Frontal cortex (tissue), 3 donors: ENCODE measurements at regions not wholly inside any gene's neighbourhood (a gene's known extent, or its start where the extent isn't known, plus 50 kb on each side); places are given as distances from the start of the nearest gene placed in this dataset.

Source experiments
- DNase-seq, 2 donors: peaks; one replicate each; pipeline ENCODE4 v3.0.0; 2012; ENCODE audit warnings: low spot score in 2 of 2
- FAIRE-seq: peaks from 2 replicates; lab custom pipeline; 2012; peaks lifted over from hg19 to GRCh38; lab: Jason Lieb, UNC
- donor health status: control.
- donor health status: control.
- donor health status: control.

DNA sequence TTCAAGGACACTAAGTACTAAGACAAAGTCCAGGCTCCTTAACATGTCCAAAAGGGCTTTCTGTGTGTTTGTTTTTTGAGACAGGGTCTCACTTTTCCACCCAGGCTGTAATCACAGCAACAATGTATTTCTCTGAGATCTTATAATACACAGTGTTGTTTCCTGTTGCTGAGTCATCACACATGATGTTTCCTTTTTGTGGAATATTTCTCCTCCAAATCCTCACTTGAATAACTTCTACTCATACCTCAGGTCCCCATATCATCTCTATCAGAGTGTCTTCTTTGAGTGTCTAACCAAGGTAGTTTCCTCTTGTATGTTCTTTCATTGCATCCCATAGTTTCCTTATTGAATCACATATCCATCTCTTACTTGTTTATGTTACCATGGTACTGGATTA lies 632.0 kb upstream of the PIK3C3 start:
- FAIRE-seq (no peak), DNase-seq (no peak)

DNA sequence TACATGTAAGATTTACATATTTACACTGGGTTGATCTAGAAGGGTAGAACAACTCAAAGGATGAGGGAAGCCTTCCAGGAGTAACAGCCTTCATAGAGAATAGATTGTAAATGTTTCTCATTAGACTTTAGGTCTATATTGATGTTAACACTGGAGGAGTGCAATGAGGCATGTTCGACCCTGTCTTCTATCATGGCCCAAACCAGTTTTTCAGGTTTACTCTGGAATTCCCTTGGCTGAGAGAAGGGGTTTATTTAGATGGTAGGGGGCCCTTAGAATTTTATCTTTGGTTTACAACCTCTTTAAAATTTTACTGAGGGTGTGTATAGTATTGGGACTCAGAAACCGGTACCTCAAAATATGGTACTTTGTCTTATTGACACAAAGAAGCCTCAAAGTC lies 634.9 kb upstream of the PIK3C3 start:
- FAIRE-seq (no peak), DNase-seq (no peak)

DNA sequence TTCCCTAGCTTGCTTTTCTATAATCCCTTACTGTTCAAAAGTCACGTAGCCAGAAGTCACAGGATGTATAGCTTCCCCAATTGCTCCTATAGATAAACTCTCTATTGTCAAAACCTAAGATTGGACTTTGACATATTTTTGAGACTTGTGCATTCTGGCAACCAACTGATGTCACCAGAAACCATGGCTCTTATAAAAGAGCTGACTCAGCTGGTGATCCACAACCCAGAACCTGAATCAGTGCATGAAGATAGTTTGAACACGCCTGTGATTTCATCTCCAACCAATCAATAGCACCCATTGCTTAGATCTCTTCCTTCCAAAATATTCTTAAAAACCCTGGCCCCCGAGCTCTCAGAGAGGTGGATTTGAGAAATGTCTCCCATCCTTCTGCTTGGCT lies 639.9 kb upstream of the PIK3C3 start:
- no peak for FAIRE-seq
- no peak for DNase-seq

DNA sequence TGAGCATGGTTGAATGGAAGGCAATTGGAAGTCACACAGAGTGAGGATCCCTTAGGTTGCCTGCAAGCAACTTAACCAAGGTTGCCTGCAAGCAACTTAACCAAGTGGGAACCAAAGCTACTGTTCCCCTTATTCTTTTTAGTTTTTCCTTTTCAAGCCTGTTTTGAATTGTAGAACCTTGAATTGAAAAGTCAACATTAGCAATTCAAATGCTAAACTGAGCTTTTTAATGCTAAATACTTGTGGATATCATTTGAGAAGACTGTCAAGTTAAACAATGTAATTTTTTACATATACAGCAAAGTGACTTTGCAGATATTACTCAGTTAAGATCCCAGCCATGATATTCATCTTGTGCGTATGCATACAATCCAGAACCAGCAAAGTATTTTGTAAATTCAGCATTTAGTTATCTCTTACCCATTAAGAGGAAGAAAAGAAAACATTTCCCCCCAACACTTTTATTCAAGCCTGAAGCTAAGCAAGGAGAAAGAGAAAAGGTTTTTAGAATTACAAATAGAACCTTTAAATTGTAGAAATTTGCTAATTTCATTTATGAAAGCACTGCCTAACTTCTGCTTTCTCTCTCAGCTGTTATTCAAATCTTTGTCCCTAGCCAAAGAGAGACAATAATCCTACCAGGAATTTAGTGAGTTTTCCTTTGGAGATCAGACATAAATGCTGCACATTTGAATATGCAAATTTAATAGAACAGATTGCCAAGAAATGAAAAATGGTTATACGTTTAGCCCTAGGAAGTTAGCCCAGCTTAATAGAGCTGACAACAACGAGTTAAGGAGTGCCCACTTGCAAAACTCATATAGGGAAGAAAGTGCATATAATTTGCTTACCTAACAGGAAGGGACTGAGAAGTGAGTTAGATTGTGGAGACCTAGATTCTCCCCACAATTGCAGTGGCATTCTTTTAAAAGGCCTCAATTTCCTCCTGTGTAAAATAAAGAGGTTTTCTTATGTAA lies 643.2 kb upstream of the PIK3C3 start:
- no peak for DNase-seq
- no peak for FAIRE-seq

DNA sequence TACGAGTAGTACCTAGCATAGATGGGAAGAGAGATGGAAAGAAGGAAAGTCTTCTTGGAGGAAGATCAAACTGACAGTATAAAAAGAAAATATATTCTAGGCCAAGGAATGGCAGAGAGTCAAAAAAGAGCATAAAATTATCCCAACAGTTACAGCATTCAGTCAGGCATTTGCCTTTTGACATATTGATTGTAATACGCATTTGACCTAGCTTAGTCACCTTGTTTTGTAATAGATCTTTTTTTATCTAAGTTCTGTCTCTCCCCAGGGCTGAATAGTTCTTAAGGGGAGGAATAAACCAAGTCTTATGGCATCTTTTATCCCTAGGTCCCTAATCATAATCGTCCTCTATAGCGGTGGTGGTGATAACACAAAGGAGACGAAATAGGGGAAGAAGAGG lies 657.3 kb upstream of the PIK3C3 start:
- FAIRE-seq, result no peak
- DNase-seq, result no peak

DNA sequence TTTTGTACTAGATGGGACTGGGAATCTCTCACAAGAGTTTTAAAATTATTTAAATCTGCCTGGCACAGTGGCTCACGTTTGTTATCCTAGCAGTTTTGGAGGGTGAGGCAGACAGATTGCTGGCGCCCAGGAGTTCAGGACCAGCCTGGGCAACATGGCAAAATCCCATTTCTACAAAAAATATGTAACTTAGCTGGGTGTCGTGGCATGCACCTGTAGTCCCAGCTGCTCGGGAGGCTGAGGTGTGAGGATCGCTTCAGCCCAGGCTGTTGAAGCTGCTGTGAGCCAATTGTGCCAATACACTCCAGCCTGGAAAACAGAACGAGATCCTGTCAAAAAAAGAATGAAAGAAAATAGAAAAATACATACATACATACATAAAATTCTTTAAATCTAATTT lies 685.7 kb upstream of the PIK3C3 start:
- no peak for FAIRE-seq
- no peak for DNase-seq

DNA sequence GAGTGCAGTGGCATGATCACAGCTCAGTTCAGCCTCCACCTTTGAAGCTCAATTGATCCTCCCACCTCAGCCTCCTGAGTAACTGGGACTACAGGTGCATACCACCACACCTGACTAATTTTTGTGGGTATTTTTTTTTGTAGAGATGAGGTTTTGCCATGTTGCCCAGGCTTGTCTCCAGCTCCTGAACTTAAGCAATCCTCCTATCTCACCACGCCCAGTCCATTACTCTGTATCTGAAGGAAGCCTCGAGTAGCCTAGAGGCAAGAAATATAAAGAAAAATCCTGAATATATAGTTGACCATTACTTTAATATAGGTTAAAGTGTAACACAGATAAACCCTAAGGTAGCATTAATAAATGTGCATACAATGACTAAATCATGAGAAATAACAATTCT lies 686.8 kb upstream of the PIK3C3 start:
- FAIRE-seq (no peak), DNase-seq (no peak)

DNA sequence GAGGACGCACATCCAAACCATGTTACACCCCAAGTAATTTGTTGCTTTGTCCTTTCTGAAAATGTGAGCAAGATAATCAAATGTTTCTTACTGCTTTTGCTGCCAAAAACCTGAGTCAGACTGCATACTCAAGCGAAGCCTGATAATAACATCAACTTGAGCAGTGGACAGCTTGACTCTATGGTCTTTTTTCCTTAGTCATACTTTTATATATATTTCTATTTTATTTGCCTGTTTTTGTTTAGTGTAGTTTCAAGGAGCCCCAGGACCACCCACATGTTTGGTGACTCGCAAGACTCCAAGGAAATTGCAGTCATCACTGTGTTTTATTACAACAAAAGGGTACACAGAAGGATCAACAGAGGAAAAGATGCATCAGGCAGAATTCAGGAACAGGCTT lies 688.4 kb upstream of the PIK3C3 start:
- no peak for FAIRE-seq
- DNase-seq, result no peak

DNA sequence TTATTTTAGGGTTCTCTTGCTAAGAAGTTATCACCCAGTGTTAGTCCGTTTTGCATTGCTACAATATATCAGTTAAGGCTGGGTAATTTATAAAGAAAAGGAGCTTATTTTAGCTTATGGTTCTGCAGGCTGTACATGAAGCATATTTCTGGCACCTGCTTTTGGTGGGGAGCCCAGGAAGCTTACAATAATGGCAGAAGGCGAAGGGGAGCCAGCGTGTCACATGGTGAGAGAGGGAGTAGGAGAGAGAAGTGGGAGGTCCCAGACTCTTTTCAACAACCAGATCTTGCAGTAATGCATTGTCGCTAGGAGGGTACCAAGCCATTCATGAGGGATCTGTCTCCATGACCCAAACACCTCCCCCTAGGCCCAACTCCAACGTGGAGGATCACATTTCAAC lies 688.8 kb upstream of the PIK3C3 start:
- no peak for FAIRE-seq

DNA sequence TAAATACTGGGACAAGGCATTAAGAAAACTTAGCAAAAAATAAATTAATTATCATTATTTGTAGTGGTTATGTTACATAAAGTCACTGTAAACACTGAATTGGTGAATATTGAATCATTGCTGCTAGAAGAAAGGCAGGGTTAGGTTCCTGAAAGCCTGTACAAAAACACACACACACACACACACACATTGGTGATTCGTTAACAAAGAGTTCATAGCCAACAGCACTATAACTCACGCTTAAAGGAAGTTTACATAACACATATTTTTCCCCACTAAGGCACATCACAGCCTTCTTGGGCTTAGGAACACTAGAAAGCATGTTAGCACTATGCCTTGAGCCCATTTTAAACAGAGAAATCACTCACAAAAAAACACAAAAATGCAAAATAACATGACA lies 690.0 kb upstream of the PIK3C3 start:
- DNase-seq, result no peak
- FAIRE-seq, result no peak

More for the DNA sequence above, 688.8 kb upstream of the PIK3C3 start:
- no peak for DNase-seq

DNA sequence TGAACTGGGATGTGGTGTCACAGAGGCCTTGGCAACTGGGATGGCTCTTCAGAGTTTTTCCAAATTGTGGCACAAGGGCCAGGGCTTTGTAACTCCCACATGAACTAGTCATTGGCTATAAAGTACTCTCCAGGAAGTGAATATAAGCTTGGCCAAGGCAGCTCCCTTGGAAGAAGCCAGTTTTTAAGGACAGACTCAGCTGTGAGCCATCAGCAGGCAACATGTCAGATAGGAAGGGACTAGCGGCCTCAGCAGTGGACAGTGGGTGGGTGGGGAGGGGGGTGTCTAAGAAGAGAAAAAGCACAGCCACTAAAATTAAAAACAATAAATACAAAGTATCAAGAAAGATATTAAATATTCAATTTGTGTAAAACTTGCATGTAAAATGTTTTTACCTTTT lies 691.1 kb upstream of the PIK3C3 start:
- FAIRE-seq, result no peak
- no peak for DNase-seq

DNA sequence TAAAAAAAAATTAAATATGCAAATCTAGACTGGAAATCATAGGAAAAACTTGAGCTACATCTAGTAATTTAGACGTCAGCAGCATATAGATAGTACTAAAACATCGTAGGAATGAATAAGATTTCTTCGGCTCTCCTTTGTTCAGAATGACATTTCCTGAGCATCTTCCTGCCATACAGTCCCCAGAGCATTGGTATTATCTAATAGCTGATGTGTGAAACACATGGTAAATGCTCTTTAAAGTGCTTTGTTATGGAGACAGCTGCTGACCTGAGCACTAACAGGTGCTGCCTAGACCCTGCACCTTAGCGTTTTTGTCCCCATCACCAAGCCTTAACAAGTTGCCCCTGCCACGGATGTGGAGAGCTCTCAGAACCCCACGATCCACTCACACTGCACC lies 692.3 kb upstream of the PIK3C3 start:
- FAIRE-seq (no peak), DNase-seq (no peak)

DNA sequence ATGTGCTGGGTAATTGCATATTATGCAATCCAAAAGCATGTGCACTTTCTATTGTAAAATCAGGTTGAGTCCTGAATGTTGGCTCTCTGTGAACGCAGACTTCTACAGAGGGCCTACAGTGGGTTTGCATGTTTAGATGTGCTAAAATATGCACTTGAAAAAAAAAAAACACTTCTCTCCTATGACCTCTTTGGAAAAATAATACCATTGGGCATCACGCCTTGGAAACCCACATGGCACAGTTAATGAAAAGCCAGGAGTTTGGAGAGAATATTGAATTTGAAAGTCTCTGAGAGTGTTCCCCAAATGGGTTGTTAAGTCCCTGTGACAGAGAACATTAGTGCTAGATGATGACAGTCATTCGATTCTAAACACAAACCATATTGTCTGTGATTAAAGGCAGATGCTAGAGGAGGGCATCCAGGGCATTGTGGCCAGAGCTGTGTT lies 710.4 kb upstream of the PIK3C3 start:
- FAIRE-seq (no peak), DNase-seq (no peak)

DNA sequence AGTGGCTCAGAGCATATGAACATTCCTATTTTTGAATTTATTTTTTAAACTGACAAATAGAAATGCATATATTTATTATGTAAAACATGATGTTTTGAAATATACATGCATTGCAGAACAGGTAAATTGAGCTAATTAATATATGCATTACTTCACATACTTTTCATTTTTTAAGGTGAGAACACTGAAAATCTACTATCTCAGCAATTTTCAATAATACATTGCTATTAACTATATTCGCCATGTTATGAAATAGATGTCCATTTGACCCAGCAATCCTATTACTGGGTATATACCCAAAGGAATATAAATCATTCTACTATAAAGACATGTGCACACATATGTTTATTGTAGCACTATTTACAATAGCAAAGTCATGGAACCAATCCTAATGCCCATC lies 717.7 kb upstream of the PIK3C3 start:
- no peak for DNase-seq
- no peak for FAIRE-seq

DNA sequence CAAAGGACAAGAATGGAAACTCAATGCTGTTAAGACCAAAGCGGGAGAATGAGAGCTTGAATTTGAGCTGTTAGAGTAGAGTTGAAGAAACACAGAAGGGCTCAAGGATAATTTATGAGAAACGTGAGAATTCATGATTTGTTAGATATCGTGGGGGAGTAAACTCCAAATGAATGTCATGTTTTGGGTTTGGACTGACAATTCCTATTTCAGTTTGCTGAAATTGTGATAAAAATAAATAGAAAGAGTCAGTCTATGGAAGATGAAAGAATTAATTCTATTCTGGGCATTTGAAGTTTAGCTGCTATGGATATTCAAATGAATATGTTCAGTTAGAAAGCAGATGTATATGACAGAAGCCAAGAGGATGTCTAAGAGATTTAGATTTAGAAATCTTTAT lies 723.4 kb upstream of the PIK3C3 start:
- FAIRE-seq, result no peak
- DNase-seq, result no peak

DNA sequence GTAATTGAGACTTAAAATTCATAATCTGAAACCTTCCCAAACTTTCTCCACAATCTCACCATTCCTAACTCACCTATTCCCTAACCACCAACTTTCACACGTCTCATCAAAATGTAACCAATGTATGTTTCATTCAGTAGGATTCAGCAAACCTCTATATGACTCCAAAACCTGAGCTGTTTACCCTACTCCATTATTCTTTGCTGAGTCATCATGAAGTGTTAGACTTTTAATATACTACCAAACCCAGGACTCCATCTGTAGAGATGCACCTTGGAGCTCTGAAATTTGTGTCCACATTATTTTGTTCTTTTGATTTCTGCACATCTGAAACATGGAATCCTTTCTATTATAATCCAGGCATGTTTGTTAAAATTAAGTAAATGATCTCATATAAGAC lies 727.0 kb upstream of the PIK3C3 start:
- DNase-seq (no peak), FAIRE-seq (no peak)

DNA sequence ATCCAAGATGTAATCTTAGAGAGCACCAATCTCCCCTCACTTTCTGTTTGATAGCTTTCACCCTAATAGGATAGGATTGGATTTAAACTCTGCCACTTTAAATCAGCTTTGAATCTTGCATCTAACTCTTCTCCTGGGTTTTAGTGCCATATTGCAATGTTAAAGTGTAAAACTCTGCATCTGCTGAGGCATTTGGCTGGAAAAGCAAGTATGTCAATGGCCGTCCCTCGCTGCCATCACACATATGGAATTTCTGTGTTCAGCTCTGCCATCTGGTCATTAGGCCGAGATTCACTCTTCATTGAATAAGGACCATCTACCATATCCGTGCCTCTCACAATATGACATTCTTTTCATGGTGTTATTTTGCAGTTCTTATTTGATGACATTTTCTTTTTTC lies 728.1 kb upstream of the PIK3C3 start:
- FAIRE-seq (no peak), DNase-seq (no peak)

DNA sequence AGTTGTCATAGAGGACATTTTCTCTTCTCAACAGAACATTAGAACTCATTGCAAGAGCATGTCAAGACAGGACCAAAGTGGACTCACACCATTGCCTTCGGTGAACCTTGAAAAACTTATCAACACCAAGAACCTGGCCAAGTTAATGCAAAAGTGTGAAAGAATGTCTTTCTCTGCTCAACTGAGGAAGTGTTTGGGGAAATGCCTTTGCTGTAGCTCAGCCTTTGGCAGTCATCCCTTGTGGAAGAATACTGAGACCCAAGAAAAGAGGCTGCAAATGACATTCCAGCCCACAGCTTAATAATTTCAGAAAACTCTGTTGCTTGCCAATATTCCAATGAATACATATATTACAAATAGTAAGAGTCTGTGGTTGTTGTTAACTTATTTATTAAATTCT lies 728.8 kb upstream of the PIK3C3 start:
- DNase-seq, result no peak

DNA sequence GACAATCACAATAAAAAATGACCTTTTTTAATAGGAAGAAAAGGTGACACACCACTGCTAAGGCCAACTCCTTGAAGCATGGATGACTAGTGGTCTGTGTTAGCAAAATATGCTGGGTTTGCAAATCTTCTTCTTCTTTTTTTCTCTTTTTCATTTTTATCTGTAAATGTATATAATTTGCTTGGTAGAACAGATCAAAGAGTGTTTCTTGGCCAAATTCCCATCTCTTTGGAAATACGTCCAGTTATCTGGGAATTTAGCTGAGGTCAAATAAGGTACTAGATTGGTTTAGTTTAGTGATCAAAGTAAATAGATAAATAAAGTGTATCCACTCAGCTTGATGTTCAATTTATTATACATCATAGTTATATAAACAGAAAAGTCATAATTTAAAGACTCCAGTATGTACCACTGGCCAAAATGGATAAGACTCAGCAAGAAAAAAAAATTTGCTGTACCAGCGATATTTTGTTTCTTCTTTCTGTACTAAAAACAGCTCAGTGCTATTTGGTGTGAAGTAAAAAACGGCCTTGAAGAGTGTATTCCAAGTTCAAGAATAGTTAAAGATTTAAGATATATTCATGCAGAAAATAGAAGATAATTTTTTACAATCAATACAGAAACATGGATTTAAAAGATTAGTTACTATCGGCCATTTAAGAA lies 738.6 kb upstream of the PIK3C3 start:
- DNase-seq, result no peak
- no peak for FAIRE-seq

More for the DNA sequence above, 728.8 kb upstream of the PIK3C3 start:
- no peak for FAIRE-seq

DNA sequence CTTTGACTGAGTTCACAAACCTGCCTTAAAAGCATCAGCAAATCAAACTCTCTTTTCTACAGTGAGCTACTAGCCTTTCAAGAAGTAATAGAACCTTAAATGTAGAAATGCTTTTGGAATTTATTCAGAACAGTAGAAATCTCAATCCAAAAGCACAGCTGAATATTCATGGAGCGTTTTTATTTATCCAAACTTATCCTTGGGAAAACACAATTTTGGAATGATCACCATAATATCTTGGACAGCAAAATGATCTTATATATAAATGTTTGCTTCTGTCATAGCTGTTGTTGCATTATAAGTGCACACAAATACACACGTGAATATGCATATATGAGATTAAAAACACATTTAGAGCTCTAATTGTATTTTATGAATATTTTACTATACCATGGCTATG lies 747.3 kb upstream of the PIK3C3 start:
- no peak for FAIRE-seq
- no peak for DNase-seq

DNA sequence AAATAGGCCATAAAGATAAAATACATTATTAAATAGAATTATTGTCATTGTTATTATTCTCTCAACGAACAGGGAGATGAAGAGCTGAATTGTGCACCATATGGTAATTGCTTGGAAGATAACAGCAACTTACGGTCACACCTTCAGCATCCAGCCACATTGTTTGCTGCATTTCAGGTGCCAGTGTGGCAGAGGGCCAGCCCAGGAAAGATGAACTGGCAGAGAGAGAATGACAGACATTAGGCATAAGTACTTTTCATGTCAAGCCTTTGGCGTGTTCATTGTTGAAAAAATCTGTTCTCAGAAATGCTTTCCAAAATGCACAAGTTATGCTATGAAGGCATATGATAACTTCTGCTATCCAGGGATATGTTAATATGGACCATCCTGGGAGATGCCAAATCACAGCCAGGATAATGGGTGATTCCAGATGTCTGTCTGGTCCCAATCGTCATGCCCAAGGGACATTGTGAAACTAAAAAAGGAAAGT lies 748.6 kb upstream of the PIK3C3 start:
- DNase-seq, result no peak
- no peak for FAIRE-seq
